DMS153 treated with DMSO at 0.1 percent for 48 hours (cell line): ENCODE measurements at regions not wholly inside any gene's neighbourhood (a gene's known extent, or its start where the extent isn't known, plus 50 kb on each side); places are given as distances from the start of the nearest gene placed in this dataset.
"Not testable (repeated sequence)": the region's sequence is repeated elsewhere in the genome, so short reads cannot be mapped to it uniquely, and the experiment has no call there.

Experiments
- DNase-seq: peaks from one replicate; lab custom pipeline; 2025; ENCODE audit not compliant: unreplicated experiment; lab: John Stamatoyannopoulos, UW

GRCh38 chr2:223285370-223286265, 233.6 kb downstream of the KCNE4 start:
- DNase-seq = no peak

DNA sequence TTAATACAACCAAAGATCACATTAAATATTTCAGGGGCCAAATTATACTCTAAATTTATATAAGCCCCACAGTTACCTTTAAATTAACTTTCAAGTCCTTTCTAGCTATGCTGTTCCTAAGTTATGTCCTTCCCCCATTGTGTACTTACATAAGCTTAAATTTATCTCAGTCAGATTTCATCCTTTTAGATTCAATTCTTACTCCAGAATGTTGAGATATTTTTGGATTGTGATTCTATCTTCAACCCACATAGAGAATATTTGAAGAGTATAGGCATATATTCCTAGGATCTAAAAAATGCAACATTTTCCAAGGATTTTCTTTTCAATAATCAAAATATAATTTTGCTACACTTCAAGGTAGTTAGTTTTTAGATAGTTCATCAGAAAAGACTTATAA, 242.8 kb downstream of the KCNE4 start:
- no peak for DNase-seq

- no peak for DNase-seq
These were observed 245.8 kb downstream of the KCNE4 start for GRCh38 chr2:223297788-223298187.

- not testable (repeated sequence) for DNase-seq
These were observed 246.3 kb downstream of the KCNE4 start for GRCh38 chr2:223298329-223298728.

DNA sequence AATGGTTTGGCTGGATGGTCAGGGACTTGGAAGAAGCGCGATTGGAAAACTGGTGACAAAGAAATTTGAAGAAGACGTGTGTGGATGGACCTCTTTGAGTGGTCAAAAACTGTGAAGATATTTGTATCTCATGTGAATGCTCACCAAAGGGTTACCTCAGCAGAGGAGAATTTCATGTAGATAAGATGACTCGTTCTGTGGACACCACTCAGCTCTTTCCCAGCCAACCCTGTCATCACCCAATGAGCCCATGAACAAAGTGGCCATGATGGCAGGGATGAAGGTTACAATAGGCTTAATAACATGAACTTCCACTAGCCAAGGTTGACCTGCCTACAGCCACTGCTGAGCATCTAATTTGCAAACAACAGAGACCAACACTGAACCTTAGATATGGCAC, 248.3 kb downstream of the KCNE4 start:
- DNase-seq = no peak

GRCh38 chr2:223306371-223306770, 254.4 kb downstream of the KCNE4 start:
- DNase-seq = no peak

DNA sequence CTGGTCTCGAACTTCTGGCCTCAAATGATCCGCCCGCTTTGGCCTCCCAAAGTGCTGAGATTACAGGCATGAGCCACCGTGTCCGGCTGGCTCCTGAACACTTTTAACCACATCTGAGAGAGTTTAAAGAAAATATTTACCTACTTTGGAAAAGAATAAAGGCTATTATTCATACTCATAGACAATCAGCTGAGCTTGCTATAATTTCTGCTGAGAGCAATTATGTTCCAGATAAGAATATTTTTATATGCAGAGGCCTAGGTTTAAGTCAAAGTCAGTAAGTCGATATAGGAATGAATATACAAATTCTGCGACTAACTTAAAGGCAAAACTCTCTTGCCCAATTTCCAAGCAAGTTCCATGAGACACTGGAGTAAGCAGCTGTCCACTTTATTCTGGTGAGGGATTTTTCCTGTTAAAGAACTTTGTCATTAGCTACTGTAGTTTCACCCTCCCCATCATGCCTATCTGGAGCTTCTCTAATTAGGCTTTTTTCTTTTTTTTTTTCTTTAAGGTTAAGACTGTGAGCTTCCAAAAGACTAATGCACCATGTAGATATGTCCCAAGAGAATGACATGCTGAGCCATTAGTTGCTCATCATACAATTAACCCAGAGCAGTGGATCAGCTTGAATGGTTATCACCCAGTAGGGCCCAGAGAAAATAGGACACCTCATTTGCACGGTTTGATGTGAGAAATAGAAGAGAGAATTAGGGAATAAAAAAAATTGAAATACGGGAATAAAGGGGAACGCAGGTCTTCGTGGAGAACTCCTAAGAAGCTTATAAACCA, 260.1 kb downstream of the KCNE4 start:
- DNase-seq = no peak

DNA sequence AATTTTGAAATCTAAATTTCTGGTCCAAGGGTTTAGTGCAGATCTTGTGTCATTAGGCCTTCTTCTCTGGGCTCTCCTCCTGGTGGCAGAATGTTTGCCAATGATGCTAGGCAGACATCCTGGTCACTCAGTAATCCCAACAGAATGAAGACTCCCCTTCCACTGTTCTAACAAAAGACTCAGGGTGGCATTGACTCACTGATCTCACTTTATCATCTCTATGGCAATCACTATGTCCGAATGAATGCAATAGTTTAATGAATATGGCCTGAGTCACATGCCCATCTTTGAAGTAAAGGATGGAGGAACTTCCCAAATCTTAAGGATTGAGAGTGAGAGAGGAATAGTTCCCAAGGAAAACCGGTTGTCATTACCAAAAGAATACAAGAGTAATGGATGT, 261.1 kb downstream of the KCNE4 start:
- DNase-seq = no peak

DNA sequence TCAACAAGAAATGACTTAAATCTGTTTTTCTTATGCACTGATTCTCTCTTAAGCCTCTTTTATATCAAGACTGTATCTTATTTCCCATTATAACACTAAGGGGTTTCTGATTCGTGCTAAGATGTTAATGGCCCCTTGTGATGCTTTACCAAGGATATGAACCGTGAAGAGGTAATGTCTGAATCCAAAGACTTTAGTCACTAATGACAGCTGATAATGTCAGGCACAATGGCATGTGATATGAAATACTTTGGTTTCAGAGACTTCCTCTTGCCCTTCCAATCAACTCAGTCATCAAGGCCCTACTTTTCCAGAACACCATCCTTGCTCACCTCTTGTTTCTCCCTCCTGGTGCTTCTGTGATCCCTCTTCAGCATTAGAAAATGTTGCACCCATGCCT, 262.8 kb downstream of the KCNE4 start:
- no peak for DNase-seq

- DNase-seq = no peak
These were observed 263.8 kb downstream of the KCNE4 start for GRCh38 chr2:223315813-223316212.

- no peak for DNase-seq
These were observed 264.4 kb downstream of the KCNE4 start for GRCh38 chr2:223316342-223316741.

DNA sequence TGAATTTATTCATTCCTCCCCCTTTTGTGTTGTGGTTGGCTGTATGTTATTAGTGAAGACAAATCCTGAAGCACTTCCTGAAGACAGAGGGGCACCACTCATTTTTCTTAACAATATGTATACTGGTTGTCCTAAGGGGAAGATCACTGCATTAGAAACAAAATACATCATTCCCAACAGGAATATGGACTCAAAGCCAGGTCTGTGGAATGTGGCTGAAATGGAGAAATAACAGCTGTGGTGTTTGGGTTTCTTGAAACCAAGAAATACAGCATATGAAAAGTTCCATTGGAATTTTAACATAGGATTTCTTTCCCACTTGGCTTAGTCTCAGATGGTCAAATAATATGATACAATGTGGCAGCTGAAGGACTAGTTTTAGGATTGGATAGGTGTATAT, 267.6 kb downstream of the KCNE4 start:
- DNase-seq = no peak

- no peak for DNase-seq
These were observed 272.4 kb downstream of the KCNE4 start for GRCh38 chr2:223324402-223324801.

DNA sequence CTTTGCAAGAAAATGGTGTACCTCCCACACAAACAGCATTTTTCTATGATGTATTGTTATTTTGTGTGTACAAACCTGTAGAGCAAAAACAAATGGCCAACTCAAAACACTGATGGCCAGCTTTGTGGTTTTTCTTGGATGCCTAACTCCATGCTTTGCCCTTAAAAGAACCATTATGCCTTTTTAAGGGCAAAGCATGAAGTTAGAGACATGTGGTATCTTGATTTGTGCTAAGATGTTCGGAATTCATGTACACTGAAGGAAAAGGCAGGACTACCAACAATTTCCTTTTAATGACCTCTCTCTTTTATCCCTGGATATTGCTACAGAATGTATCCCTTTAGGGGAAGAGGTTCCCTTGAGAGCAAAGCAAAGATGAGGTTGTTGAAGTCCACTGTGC, 273.6 kb downstream of the SCG2 start:
- DNase-seq = no peak

- not testable (repeated sequence) for DNase-seq
These were observed 271.4 kb downstream of the SCG2 start for GRCh38 chr2:223330747-223331146.

DNA sequence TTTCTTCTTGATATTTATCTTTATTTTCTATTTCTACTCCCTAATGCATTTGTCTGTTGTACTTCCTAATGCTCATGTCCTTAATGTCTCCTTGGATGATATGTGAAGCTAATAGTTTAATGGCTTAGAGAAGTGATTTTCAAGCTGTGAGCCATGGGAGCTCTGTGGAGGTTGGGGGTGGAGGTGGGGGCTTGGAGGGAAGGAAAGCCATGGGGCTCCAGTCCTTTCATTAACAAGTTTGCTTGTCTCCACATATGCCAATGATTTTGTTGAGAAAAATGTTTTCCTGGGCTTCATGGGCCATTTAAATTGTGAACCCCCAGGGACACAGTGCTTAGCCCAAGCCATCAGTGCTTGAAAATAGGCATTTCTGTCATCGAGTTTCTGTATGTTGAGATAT, 264.1 kb downstream of the SCG2 start:
- no peak for DNase-seq

- DNase-seq = no peak
These were observed 245.1 kb downstream of the SCG2 start for GRCh38 chr2:223357076-223357475.

- peak; percentile 56 for DNase-seq
These were observed 239.1 kb downstream of the SCG2 start for GRCh38 chr2:223363085-223363484.

DNA sequence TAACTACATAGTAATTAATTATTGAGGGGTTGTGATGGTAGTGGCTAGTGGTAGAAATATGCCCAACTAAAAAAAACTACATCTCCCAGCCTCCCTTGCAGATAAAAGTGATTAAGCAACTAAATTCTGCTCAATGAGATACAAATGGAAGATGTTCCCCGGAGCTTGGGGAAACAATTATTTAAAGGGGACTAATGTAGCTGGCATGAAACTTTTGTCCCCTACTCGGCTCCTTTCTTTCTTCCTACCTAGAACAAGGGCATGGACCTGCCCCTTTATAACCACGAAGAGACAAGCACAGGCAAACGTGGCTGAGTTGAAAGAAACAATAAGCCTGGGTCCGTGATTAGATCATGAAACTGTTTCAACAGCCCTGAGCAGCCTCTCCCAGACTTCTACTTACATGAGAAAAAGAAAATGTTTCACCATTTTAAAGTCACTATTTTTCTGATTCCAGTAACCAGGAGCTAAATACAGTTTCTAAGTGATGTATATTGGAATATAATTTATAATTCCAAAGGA, 236.9 kb downstream of the SCG2 start:
- DNase-seq = peak; percentile 38

- DNase-seq = no peak
These were observed 235.6 kb downstream of the SCG2 start for GRCh38 chr2:223366566-223366965.

GRCh38 chr2:223368481-223368880, 233.7 kb downstream of the SCG2 start:
- DNase-seq = no peak

GRCh38 chr2:223369889-223370288, 232.3 kb downstream of the SCG2 start:
- no peak for DNase-seq
